AG10803 (cell line): ENCODE measurements at regions not wholly inside any gene's neighbourhood (a gene's known extent, or its start where the extent isn't known, plus 50 kb on each side); places are given as distances from the start of the nearest gene placed in this dataset.
A peak's percentile ranks its signal among the peaks of the same experiment; 100 is the strongest.
"Not testable (repeated sequence)": the region's sequence is repeated elsewhere in the genome, so short reads cannot be mapped to it uniquely, and the experiment has no call there.

Experiments used
- DNase-seq: peaks from one replicate; pipeline ENCODE4 v3.0.0; 2010; ENCODE audit warnings: low read depth
- H3K4me3 ChIP-seq: 2 replicates; pipeline ENCODE4 v1.5.1; 2011; ENCODE audit warnings: mild to moderate bottlenecking, low read length, control low read depth

GRCh38 chr2:87453965-87454364 lies 293.9 kb upstream of the PLGLB2 start:
- DNase-seq: peak; percentile 91
- not testable (repeated sequence) for H3K4me3 ChIP-seq

- not testable (repeated sequence) for H3K4me3 ChIP-seq
- peak; percentile 86 for DNase-seq
Observed at GRCh38 chr2:87454421-87454820, 293.5 kb upstream of the PLGLB2 start.

- not testable (repeated sequence) for DNase-seq
- H3K4me3 ChIP-seq: peak overlapping the region; percentile 60
Observed at GRCh38 chr2:87455209-87455853, 292.6 kb upstream of the PLGLB2 start.

- DNase-seq: not testable (repeated sequence)
Observed at GRCh38 chr2:87455854-87456249, 292.0 kb upstream of the PLGLB2 start.

GRCh38 chr2:87456477-87457128 lies 291.3 kb upstream of the PLGLB2 start:
- DNase-seq: peak; percentile 33
- peak overlapping the region; percentile 66 for H3K4me3 ChIP-seq

More at GRCh38 chr2:87455854-87456249, 292.0 kb upstream of the PLGLB2 start:
- peak overlapping the region; percentile 60 for H3K4me3 ChIP-seq

GRCh38 chr2:87457129-87457499 lies 290.8 kb upstream of the PLGLB2 start:
- not testable (repeated sequence) for DNase-seq
- peak overlapping the region; percentile 47 for H3K4me3 ChIP-seq

GRCh38 chr2:87458938-87459337 lies 288.9 kb upstream of the PLGLB2 start:
- not testable (repeated sequence) for DNase-seq
- peak overlapping the region; percentile 45 for H3K4me3 ChIP-seq

GRCh38 chr2:87460104-87460503 lies 287.8 kb upstream of the PLGLB2 start:
- DNase-seq, H3K4me3 ChIP-seq: not testable (repeated sequence)

- DNase-seq: not testable (repeated sequence)
Observed at GRCh38 chr2:87460662-87461061, 287.2 kb upstream of the PLGLB2 start.

GRCh38 chr2:87461671-87462070 lies 286.2 kb upstream of the PLGLB2 start:
- not testable (repeated sequence) for DNase-seq, H3K4me3 ChIP-seq

More at GRCh38 chr2:87460662-87461061, 287.2 kb upstream of the PLGLB2 start:
- not testable (repeated sequence) for H3K4me3 ChIP-seq

- H3K4me3 ChIP-seq, DNase-seq: not testable (repeated sequence)
Observed at GRCh38 chr2:87464219-87464618, 283.7 kb upstream of the PLGLB2 start.

GRCh38 chr2:87465730-87466129 lies 282.2 kb upstream of the PLGLB2 start:
- H3K4me3 ChIP-seq, DNase-seq: not testable (repeated sequence)

GRCh38 chr2:87466591-87467120 lies 281.2 kb upstream of the PLGLB2 start:
- DNase-seq, H3K4me3 ChIP-seq: not testable (repeated sequence)

GRCh38 chr2:87468429-87468981 lies 279.4 kb upstream of the PLGLB2 start:
- not testable (repeated sequence) for DNase-seq, H3K4me3 ChIP-seq

GRCh38 chr2:87469180-87470151 lies 278.4 kb upstream of the PLGLB2 start:
- not testable (repeated sequence) for H3K4me3 ChIP-seq
- peak; percentile 68 for DNase-seq

GRCh38 chr2:87470381-87471380 lies 277.2 kb upstream of the PLGLB2 start:
- DNase-seq, H3K4me3 ChIP-seq: not testable (repeated sequence)
